Esophagus muscularis mucosa (tissue), 4 donors: ENCODE measurements at regions not wholly inside any gene's neighbourhood (a gene's known extent, or its start where the extent isn't known, plus 50 kb on each side); places are given as distances from the start of the nearest gene placed in this dataset.

ENCODE experiments used
- CTCF ChIP-seq, 3 experiments: fragments of 200-600 bp in 2 of 3; fragments of 450-650 bp in 1 of 3; sonication (generic) in 2 of 3; IDR thresholded peaks; one replicate each; pipeline ENCODE4 v1.5.1; 2017 to 2019; ENCODE audit warnings: antibody characterized with exemption in 3 of 3, mild to moderate bottlenecking in 2 of 3, moderate library complexity in 1 of 3
- EP300 ChIP-seq: sonication (generic); formaldehyde crosslinking; IDR thresholded peaks from one replicate; pipeline ENCODE4 v1.6.1; 2017; ENCODE audit warnings: antibody characterized with exemption
- POLR2A ChIP-seq: fragments of 450-650 bp; IDR thresholded peaks from one replicate; pipeline ENCODE4 v1.6.1; 2017; ENCODE audit warnings: antibody characterized with exemption, moderate library complexity, mild to moderate bottlenecking, low read depth
- POLR2AphosphoS5 ChIP-seq, 2 donors: sonication (generic); formaldehyde crosslinking; IDR thresholded peaks; one replicate each; pipeline ENCODE4 v1.6.1; 2017; ENCODE audit warnings: antibody characterized with exemption in 2 of 2

GRCh38 chrX:110511238-110511637, 152.6 kb downstream of the RTL9 start:
- no peak for TF ChIP-seq CTCF (IDR thresholded peaks at IDR 0.05)
- no peak for TF ChIP-seq EP300
- TF ChIP-seq POLR2A = no peak
- TF ChIP-seq POLR2AphosphoS5 (IDR thresholded peaks at IDR 0.05) = no peak
